HG03571 (cell line): ENCODE measurements at regions not wholly inside any gene's neighbourhood (a gene's known extent, or its start where the extent isn't known, plus 50 kb on each side); places are given as distances from the start of the nearest gene placed in this dataset.

Source experiments
- ATAC-seq: cut with Tn5 transposase; IDR thresholded peaks from one replicate; pipeline ENCODE4 v1.9.1; 2021; ENCODE audit not compliant: unreplicated experiment

- ATAC-seq, result no peak
Measured at GRCh38 chr5:124283031-124283430, 463.4 kb downstream of the ZNF608 start.

GRCh38 chr5:124280079-124280478, 466.4 kb downstream of the ZNF608 start:
- ATAC-seq, result no peak

- no peak for ATAC-seq
Measured at GRCh38 chr5:124279146-124279876, 467.1 kb downstream of the ZNF608 start.

GRCh38 chr5:124278636-124279035, 467.8 kb downstream of the ZNF608 start:
- no peak for ATAC-seq

GRCh38 chr5:124277767-124278545, 468.5 kb downstream of the ZNF608 start:
- ATAC-seq, result no peak

GRCh38 chr5:124276166-124276565, 470.3 kb downstream of the ZNF608 start:
- ATAC-seq, result no peak

- no peak for ATAC-seq
Measured at GRCh38 chr5:124274949-124275348, 471.5 kb downstream of the ZNF608 start.

GRCh38 chr5:124264499-124264898, 481.9 kb downstream of the ZNF608 start:
- no peak for ATAC-seq

- ATAC-seq, result no peak
Measured at GRCh38 chr5:124263680-124264491, 482.6 kb downstream of the ZNF608 start.

GRCh38 chr5:124262991-124263571, 483.4 kb downstream of the ZNF608 start:
- ATAC-seq, result no peak

GRCh38 chr5:124262470-124262869, 484.0 kb downstream of the ZNF608 start:
- no peak for ATAC-seq

GRCh38 chr5:124261848-124262247, 484.6 kb downstream of the ZNF608 start:
- no peak for ATAC-seq

GRCh38 chr5:124260921-124261515, 485.4 kb downstream of the ZNF608 start:
- no peak for ATAC-seq

GRCh38 chr5:124259017-124259416, 487.4 kb downstream of the ZNF608 start:
- ATAC-seq, result no peak

- ATAC-seq, result no peak
Measured at GRCh38 chr5:124257048-124257447, 489.4 kb downstream of the ZNF608 start.

GRCh38 chr5:124253203-124253810, 493.1 kb downstream of the ZNF608 start:
- no peak for ATAC-seq

GRCh38 chr5:124252747-124253146, 493.7 kb downstream of the ZNF608 start:
- no peak for ATAC-seq

GRCh38 chr5:124252191-124252638, 494.2 kb downstream of the ZNF608 start:
- no peak for ATAC-seq

GRCh38 chr5:124245276-124245675, 501.2 kb downstream of the ZNF608 start:
- no peak for ATAC-seq

GRCh38 chr5:124240732-124241131, 505.7 kb downstream of the ZNF608 start:
- no peak for ATAC-seq
